ENCODE measurements at regions not wholly inside any gene's neighbourhood (a gene's known extent, or its start where the extent isn't known, plus 50 kb on each side); places are given as distances from the start of the nearest gene placed in this dataset.
A peak's percentile ranks its signal among the peaks of the same experiment; 100 is the strongest.

DNA sequence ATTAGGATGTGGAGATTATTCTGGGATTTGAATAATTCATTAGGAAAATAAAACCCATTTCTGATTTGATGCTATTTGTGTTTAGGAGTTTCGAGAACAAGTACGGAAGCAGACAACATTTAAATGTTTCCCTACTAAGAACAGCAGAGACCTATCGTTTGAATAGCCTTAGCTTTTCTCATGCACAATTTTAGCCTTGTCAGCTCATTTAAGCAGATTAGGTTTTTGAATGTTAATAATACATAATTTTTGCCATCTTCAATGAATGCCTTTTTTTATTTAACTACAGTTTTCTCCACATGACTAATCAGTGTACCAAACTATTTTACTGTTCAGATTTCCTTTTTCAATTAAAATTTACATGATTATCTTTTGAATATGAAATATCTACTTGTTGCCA lies 592.0 kb downstream of the BCKDHB start:
- H3K36me3 ChIP-seq (ENCODE audit: control insufficient read depth, insufficient read depth, low read length): no peaks in the 10 kb centered on the region
- WGBS (ENCODE audit: insufficient coverage): no CpG with 5 or more reads among the region's 3 CpGs
- H3K27me3 ChIP-seq (ENCODE audit: control insufficient read depth, insufficient read depth, low read length): no peaks in the 10 kb centered on the region
- no peak overlapping the region for H3K27ac ChIP-seq (ENCODE audit: low read length)
- H3K4me1 ChIP-seq (ENCODE audit: control insufficient read depth, insufficient read depth, low read length): no peaks in the 10 kb centered on the region
- H3K9me3 ChIP-seq (replicated peaks; ENCODE audit: control insufficient read depth, low read depth, low read length): peaks cover 8% of the 10 kb centered on the region
- no peak overlapping the region for H3K4me3 ChIP-seq (ENCODE audit: low read length)
- no peak for DNase-seq

DNA sequence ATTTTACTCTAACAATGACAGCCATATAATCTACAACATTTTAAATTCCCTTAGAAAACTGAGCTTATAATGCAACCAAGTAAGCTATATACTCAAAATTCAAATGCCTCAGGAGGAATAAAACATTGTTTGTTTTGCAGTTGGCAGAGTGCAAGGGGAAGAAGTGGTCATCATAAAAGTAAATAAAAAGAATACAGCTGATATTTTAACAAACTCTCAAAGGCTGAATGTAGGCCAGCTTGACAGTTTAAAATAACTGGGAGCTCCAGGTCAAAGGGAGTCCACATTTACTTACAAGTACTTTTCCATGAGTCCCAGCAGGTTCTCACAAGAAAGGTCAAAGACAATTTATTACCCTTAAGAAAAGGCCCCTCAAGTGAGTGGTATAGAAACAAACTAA lies 589.8 kb downstream of the BCKDHB start:
- DNase-seq: peak; percentile 75
- no peaks in the 10 kb centered on the region for H3K4me1 ChIP-seq (ENCODE audit: control insufficient read depth, insufficient read depth, low read length)

DNA sequence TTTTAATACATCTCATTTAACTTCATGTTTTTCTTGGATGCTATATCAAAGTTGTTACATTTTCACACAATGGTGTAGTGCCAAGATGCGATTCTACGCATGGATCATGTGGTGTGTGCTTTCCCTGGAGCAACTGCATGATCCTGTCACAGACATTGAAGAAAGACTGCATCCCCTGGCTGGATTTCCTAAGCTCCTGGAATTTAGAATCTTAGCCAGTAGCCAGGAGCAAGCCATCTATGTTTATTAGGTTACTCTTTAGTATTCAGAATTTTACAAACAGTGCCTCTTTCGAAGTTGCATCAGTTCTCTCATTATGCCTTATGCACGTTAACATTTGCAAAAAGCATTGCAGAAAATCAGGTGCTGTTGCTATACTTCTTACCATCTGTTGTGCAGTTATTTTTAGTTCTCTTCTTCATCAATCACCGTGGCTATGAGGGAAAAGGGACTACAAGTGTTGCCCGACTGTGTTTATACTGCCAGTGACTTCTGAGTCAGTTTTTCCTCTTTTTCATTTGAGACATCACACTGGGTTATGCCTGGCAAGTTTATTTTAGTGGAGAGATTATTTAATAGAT lies 584.2 kb downstream of the BCKDHB start:
- Histone ChIP-seq H3K36me3 (ENCODE audit: control insufficient read depth, insufficient read depth, low read length) (no peaks in the 10 kb centered on the region), H3K27me3 (ENCODE audit: control insufficient read depth, insufficient read depth, low read length) (no peaks in the 10 kb centered on the region), H3K4me3 (ENCODE audit: low read length) (no peak overlapping the region), H3K27ac (ENCODE audit: low read length) (peak overlapping the region; percentile 40), H3K9me3 (replicated peaks; ENCODE audit: control insufficient read depth, low read depth, low read length) (no peaks in the 10 kb centered on the region), H3K4me1 (ENCODE audit: control insufficient read depth, insufficient read depth, low read length) (no peaks in the 10 kb centered on the region)
- DNase-seq: peak; percentile 76
- no CpG with 5 or more reads among the region's 6 CpGs for WGBS (ENCODE audit: insufficient coverage)

More for the DNA sequence above, 589.8 kb downstream of the BCKDHB start:
- Histone ChIP-seq H3K27ac (ENCODE audit: low read length) (no peak overlapping the region), H3K9me3 (replicated peaks; ENCODE audit: control insufficient read depth, low read depth, low read length) (no peaks in the 10 kb centered on the region), H3K4me3 (ENCODE audit: low read length) (no peak overlapping the region), H3K27me3 (ENCODE audit: control insufficient read depth, insufficient read depth, low read length) (no peaks in the 10 kb centered on the region), H3K36me3 (ENCODE audit: control insufficient read depth, insufficient read depth, low read length) (no peaks in the 10 kb centered on the region)

DNA sequence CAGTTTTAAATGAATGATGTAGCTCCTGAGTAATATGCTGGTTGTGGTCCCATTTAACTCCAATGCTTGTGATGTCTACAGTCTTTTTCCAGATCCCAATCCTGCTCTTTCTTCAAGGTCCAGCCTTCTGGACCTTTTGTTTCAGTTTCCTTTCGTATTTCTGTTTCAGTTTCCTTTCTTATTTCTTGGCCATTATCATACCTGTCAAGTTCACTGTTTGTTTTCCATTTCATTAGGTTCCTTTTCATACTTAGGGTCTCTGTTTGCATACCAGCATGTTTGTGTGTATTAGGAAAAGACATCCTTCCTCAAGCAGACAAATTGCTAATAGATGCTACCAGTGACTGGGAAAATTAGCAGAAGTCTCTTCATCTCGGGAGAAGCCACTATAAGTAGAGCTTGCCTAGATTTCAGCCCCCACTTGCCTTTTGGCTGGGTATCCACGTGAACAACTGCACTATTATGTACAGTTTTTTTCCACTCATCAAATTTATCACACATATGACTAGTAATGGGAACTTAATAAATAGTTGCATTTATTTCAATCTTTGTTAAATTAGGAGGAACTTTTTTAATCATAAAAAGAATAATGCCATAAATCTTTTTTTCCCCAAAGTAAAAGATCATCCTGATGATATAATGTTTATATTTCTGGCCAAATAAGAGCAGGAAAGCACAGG lies 583.4 kb downstream of the BCKDHB start:
- H3K4me3 ChIP-seq (ENCODE audit: low read length): no peak overlapping the region
- H3K27me3 ChIP-seq (ENCODE audit: control insufficient read depth, insufficient read depth, low read length): no peaks in the 10 kb centered on the region
- H3K9me3 ChIP-seq (replicated peaks; ENCODE audit: control insufficient read depth, low read depth, low read length): no peaks in the 10 kb centered on the region
- no peaks in the 10 kb centered on the region for H3K4me1 ChIP-seq (ENCODE audit: control insufficient read depth, insufficient read depth, low read length)
- no CpG with 5 or more reads among the region's 3 CpGs for WGBS (ENCODE audit: insufficient coverage)
- H3K27ac ChIP-seq (ENCODE audit: low read length): peak overlapping the region; percentile 52
- peak; percentile 60 for DNase-seq
- no peaks in the 10 kb centered on the region for H3K36me3 ChIP-seq (ENCODE audit: control insufficient read depth, insufficient read depth, low read length)

DNA sequence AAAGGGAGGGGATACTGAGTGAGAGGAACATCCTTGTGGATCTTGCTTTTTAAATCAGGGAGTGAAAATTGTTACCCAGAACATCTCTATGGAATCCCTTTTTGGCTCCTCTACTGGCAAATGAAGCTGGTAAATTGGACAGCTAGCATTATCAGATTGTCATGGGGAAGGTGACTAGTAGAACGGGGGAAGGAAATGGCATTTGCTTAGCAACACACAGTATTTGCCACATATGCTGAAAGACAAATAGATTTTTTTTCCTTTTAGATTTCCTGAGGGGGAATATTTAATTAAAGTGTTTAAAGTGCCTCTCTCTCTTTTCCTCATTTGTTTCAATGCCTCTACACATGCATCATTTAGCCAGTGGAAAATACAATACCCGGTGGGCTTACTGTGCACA lies 573.5 kb downstream of the BCKDHB start:
- no CpG with 5 or more reads among the region's 2 CpGs for WGBS (ENCODE audit: insufficient coverage)

DNA sequence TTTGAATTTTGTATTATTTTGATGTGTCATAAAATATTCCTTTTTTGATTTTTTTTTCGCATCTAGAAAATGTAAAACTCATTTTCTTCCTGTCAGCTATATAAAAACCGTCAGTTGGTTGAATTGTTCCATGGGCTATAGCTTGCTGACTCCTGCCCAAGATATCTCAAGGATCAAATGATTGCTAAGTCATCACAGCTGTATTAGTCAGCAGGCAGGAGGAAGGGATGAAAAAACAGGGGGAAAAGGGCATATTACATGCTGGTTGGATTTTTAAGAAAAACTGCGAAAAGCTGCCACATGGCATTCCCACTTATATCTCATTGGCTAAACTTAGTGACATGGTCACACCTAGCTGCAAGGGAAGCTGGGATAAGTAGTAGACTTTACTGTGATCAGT lies 569.9 kb downstream of the BCKDHB start:
- WGBS (ENCODE audit: insufficient coverage): no CpG with 5 or more reads among the region's 3 CpGs
- no peaks in the 10 kb centered on the region for H3K4me1 ChIP-seq (ENCODE audit: control insufficient read depth, insufficient read depth, low read length)

More for the DNA sequence above, 573.5 kb downstream of the BCKDHB start:
- Histone ChIP-seq H3K4me1 (ENCODE audit: control insufficient read depth, insufficient read depth, low read length) (no peaks in the 10 kb centered on the region), H3K36me3 (ENCODE audit: control insufficient read depth, insufficient read depth, low read length) (no peaks in the 10 kb centered on the region), H3K9me3 (replicated peaks; ENCODE audit: control insufficient read depth, low read depth, low read length) (peaks cover 4% of the 10 kb centered on the region), H3K27ac (ENCODE audit: low read length) (no peak overlapping the region), H3K27me3 (ENCODE audit: control insufficient read depth, insufficient read depth, low read length) (no peaks in the 10 kb centered on the region), H3K4me3 (ENCODE audit: low read length) (no peak overlapping the region)
- no peak for DNase-seq

DNA sequence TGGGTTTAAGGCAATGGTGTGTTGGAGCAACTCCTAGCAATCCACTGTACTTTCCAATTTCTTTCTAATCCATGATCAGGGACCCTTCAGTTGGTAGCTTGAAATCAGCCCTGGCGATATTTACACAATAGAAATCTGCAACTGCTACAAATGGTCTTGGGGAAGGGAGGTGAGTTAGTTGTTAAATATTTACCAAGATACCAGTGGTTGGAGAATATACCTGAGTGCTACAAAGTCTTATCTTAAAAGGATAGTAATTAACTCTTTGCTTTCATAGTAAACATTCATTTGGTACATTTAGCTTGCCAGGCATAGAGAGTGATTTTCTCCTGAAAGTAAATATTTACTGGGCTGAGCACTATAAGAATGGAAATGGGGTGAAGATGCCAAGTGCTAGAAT lies 568.2 kb downstream of the BCKDHB start:
- no peak for DNase-seq
- no CpG with 5 or more reads among the region's 1 CpG for WGBS (ENCODE audit: insufficient coverage)
- Histone ChIP-seq H3K27ac (ENCODE audit: low read length) (no peak overlapping the region), H3K4me3 (ENCODE audit: low read length) (no peak overlapping the region), H3K36me3 (ENCODE audit: control insufficient read depth, insufficient read depth, low read length) (no peaks in the 10 kb centered on the region), H3K9me3 (replicated peaks; ENCODE audit: control insufficient read depth, low read depth, low read length) (peaks cover 4% of the 10 kb centered on the region), H3K27me3 (ENCODE audit: control insufficient read depth, insufficient read depth, low read length) (no peaks in the 10 kb centered on the region), H3K4me1 (ENCODE audit: control insufficient read depth, insufficient read depth, low read length) (no peaks in the 10 kb centered on the region)

More for the DNA sequence above, 569.9 kb downstream of the BCKDHB start:
- peaks cover 4% of the 10 kb centered on the region for H3K9me3 ChIP-seq (replicated peaks; ENCODE audit: control insufficient read depth, low read depth, low read length)
- H3K36me3 ChIP-seq (ENCODE audit: control insufficient read depth, insufficient read depth, low read length): no peaks in the 10 kb centered on the region
- DNase-seq: no peak
- H3K27ac ChIP-seq (ENCODE audit: low read length): no peak overlapping the region
- no peak overlapping the region for H3K4me3 ChIP-seq (ENCODE audit: low read length)
- H3K27me3 ChIP-seq (ENCODE audit: control insufficient read depth, insufficient read depth, low read length): no peaks in the 10 kb centered on the region

DNA sequence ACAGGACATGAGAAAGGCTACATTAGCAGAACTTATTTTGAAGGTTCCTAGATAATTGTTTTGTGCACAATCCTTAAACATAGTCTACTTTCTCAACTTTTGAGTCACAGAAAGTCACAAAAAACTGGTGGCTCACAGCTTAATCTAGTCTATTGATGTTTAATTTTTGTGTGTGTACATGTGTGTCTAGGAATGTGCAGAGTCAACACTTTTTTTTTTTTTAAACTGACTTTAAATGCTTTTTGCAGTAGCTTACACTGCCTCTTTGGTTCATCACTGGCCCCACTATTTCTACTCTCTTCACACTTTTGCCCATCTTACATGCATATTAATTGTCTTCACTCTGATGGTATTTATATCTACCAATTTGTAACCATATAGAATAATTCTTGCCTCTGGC lies 566.9 kb downstream of the BCKDHB start:
- Histone ChIP-seq H3K9me3 (replicated peaks; ENCODE audit: control insufficient read depth, low read depth, low read length) (peaks cover 4% of the 10 kb centered on the region), H3K27me3 (ENCODE audit: control insufficient read depth, insufficient read depth, low read length) (no peaks in the 10 kb centered on the region)
- no peak for DNase-seq

DNA sequence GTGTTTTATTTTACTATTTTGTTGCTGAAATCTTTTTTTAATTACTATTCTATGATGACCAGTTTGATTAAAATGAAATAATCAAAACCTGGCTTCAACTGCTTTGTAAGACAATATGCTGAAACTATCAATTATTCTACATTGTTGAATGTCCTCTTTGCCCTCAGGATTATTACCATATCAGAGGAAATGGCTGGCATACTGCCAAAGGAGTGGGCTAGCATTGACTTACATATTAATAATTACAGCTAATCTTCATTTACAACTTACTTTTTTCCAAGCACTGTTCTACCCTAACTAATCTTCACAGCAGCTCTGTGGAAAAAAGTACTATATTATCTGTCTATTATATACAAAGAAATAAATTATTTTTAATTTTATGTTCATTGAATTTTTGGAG lies 560.5 kb downstream of the BCKDHB start:
- Histone ChIP-seq H3K27ac (ENCODE audit: low read length) (no peak overlapping the region), H3K4me1 (ENCODE audit: control insufficient read depth, insufficient read depth, low read length) (no peaks in the 10 kb centered on the region), H3K4me3 (ENCODE audit: low read length) (no peak overlapping the region), H3K27me3 (ENCODE audit: control insufficient read depth, insufficient read depth, low read length) (no peaks in the 10 kb centered on the region), H3K9me3 (replicated peaks; ENCODE audit: control insufficient read depth, low read depth, low read length) (no peaks in the 10 kb centered on the region), H3K36me3 (ENCODE audit: control insufficient read depth, insufficient read depth, low read length) (no peaks in the 10 kb centered on the region)
- no peak for DNase-seq

More for the DNA sequence above, 566.9 kb downstream of the BCKDHB start:
- H3K27ac ChIP-seq (ENCODE audit: low read length): no peak overlapping the region
- no peak overlapping the region for H3K4me3 ChIP-seq (ENCODE audit: low read length)
- H3K36me3 ChIP-seq (ENCODE audit: control insufficient read depth, insufficient read depth, low read length): no peaks in the 10 kb centered on the region
- H3K4me1 ChIP-seq (ENCODE audit: control insufficient read depth, insufficient read depth, low read length): no peaks in the 10 kb centered on the region

DNA sequence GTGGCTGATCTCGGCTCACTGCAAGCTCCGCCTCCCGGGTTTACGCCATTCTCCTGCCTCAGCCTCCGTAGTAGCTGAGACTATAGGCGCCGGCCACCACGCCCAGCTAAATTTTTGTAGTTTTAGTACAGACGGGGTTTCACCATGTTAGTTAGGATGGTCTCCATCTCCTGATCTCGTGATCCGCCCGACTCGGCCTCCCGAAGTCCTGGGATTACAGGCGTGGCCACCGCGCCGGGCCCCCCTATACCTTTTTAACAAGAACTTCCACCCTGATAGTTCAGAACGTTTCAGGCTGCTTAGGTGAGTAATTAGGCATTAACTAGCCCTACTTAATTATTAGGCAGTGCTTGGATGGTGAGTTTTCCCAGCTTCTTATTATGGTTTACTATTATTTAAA lies 552.5 kb downstream of the BCKDHB start:
- DNase-seq: no peak
- 97% methylated on average over 5 of the region's 19 CpGs for WGBS (ENCODE audit: insufficient coverage)

DNA sequence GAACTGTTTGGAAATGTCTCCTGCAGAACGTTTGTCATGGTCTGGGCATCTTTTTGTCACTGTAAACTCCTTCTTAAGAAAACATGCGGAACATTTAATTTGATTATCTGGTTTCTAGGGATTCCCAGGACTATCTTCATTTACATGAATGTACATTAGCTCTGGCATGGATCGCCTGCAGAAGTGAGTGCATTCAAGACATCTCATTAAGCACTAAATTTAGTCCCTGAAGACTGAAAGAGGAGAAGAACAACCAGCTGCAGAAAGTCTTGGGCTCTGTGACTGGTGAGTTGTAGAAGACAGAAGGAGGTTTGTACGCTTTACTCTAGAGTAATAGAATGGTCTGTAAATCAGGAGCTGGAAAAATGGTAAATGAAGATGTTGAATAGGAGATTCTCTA lies 540.7 kb downstream of the BCKDHB start:
- Histone ChIP-seq H3K4me1 (ENCODE audit: control insufficient read depth, insufficient read depth, low read length) (no peaks in the 10 kb centered on the region), H3K36me3 (ENCODE audit: control insufficient read depth, insufficient read depth, low read length) (no peaks in the 10 kb centered on the region), H3K9me3 (replicated peaks; ENCODE audit: control insufficient read depth, low read depth, low read length) (no peaks in the 10 kb centered on the region), H3K27ac (ENCODE audit: low read length) (no peak overlapping the region), H3K27me3 (ENCODE audit: control insufficient read depth, insufficient read depth, low read length) (no peaks in the 10 kb centered on the region), H3K4me3 (ENCODE audit: low read length) (no peak overlapping the region)
- DNase-seq: peak; percentile 57
- 0% methylated on average over 1 of the region's 4 CpGs for WGBS (ENCODE audit: insufficient coverage)

More for the DNA sequence above, 552.5 kb downstream of the BCKDHB start:
- Histone ChIP-seq H3K4me3 (ENCODE audit: low read length) (no peak overlapping the region), H3K36me3 (ENCODE audit: control insufficient read depth, insufficient read depth, low read length) (no peaks in the 10 kb centered on the region), H3K27ac (ENCODE audit: low read length) (no peak overlapping the region), H3K4me1 (ENCODE audit: control insufficient read depth, insufficient read depth, low read length) (no peaks in the 10 kb centered on the region), H3K9me3 (replicated peaks; ENCODE audit: control insufficient read depth, low read depth, low read length) (no peaks in the 10 kb centered on the region), H3K27me3 (ENCODE audit: control insufficient read depth, insufficient read depth, low read length) (no peaks in the 10 kb centered on the region)

All from muscle of leg (tissue), 3 donors.